HCT116 (cell line): ENCODE measurements at regions not wholly inside any gene's neighbourhood (a gene's known extent, or its start where the extent isn't known, plus 50 kb on each side); places are given as distances from the start of the nearest gene placed in this dataset.

Experiments used
- ATAC-seq: fragments of 200-7000 bp; cut with Tn5 transposase; 2 replicates; pipeline ENCODE4 v1.9.1; 2020; ENCODE audit warnings: mild to moderate bottlenecking, moderate library complexity
- BruUV-seq: library from RNA; stranded (reverse); fragments of 400-500 nt; replicated peaks from 2 replicates; lab custom pipeline; 2021; lab: Mats Ljungman, UMichigan
- CTCF ChIA-PET: fragments of 300-600 bp; sonication (Branson Sonifier 250); formaldehyde crosslinking; loops from one replicate; lab custom pipeline; 2021; ENCODE audit warnings: antibody characterized with exemption; lab: Charles Lee
- POLR2A ChIA-PET: fragments of 300-600, 350-600 bp; sonication (Branson Sonifier 250); formaldehyde crosslinking; loops from one replicate; lab custom pipeline; 2021; ENCODE audit warnings: antibody characterized with exemption; lab: Charles Lee
- RAD21 ChIA-PET, 2 experiments: fragments of 300-600 bp; sonication (Branson Sonifier 250); formaldehyde crosslinking; loops; one replicate each; lab custom pipeline; 2023; ENCODE audit warnings: low total read pairs in 2 of 2; ENCODE audit not compliant: uncharacterized antibody in 2 of 2, unreplicated experiment in 2 of 2, low non-redundant PET in 1 of 2; lab: Charles Lee
- DNase-seq: peaks from one replicate; pipeline ENCODE4 v3.0.0-alpha.2; 2010; ENCODE audit warnings: low read depth, low spot score
- H2AFZ ChIP-seq: fragments of 200-600 bp; shearing (Covaris generic), sonication (generic); 2 replicates; pipeline ENCODE4 v1.6.1; 2017; ENCODE audit warnings: low read depth, mixed run types, mixed read lengths, antibody characterized with exemption, low read length; ENCODE audit not compliant: poor library complexity, severe bottlenecking
- H3K27ac ChIP-seq: 2 replicates; pipeline ENCODE4 v1.5.1; 2012; ENCODE audit warnings: low read depth, low read length
- H3K27me3 ChIP-seq: fragments of 200-600 bp; sonication (generic); 2 replicates; pipeline ENCODE4 v1.6.1; 2016; ENCODE audit warnings: mixed run types, low read length, mixed read lengths; ENCODE audit not compliant: insufficient read depth
- H3K36me3 ChIP-seq, 2 experiments: fragments of 200-500 bp in 1 of 2; fragments of 200-600 bp in 1 of 2; sonication (Bioruptor generic) in 1 of 2; sonication (generic) in 1 of 2; 2 replicates each; pipeline versions ENCODE4 v1.5.1 to v1.6.1; 2014 to 2016; ENCODE audit warnings: low read length in 2 of 2, inconsistent platforms in 1 of 2, mixed read lengths in 1 of 2, mixed run types in 1 of 2; ENCODE audit not compliant: insufficient read depth in 2 of 2, control insufficient read depth in 1 of 2
- H3K4me1 ChIP-seq, 2 experiments: fragments of 200-600 bp in 1 of 2; sonication (generic) in 1 of 2; 2 replicates each; pipeline versions ENCODE4 v1.5.1 to v1.6.1; 2012 to 2017; ENCODE audit warnings: low read length in 2 of 2, inconsistent platforms in 1 of 2, mild to moderate bottlenecking in 1 of 2, mixed read lengths in 1 of 2, mixed run types in 1 of 2, moderate library complexity in 1 of 2; ENCODE audit not compliant: insufficient read depth in 2 of 2, control insufficient read depth in 1 of 2
- H3K4me2 ChIP-seq: fragments of 200-600 bp; sonication (generic); 2 replicates; pipeline ENCODE4 v1.6.1; 2017; ENCODE audit warnings: mixed run types, low read length, mixed read lengths
- H3K4me3 ChIP-seq, 2 experiments: fragments of 200-600 bp in 1 of 2; sonication (generic) in 1 of 2; replicated peaks in 1 of 2; 2 replicates each; pipeline ENCODE4 v1.5.1; 2011 to 2016; ENCODE audit warnings: low read length in 2 of 2, control low read depth in 1 of 2, low read depth in 1 of 2, mild to moderate bottlenecking in 1 of 2, mixed read lengths in 1 of 2, mixed run types in 1 of 2
- H3K79me2 ChIP-seq: fragments of 200-600 bp; sonication (generic); 2 replicates; pipeline ENCODE4 v1.6.1; 2017; ENCODE audit warnings: mild to moderate bottlenecking, mixed run types, low read length, moderate library complexity, mixed read lengths; ENCODE audit not compliant: insufficient read depth
- H3K9ac ChIP-seq: fragments of 200-600 bp; sonication (generic); 2 replicates; pipeline ENCODE4 v1.6.1; 2016; ENCODE audit warnings: low read length, mixed read lengths
- H3K9me2 ChIP-seq: fragments of 200-600 bp; sonication (generic), shearing (Covaris generic); 2 replicates; pipeline ENCODE4 v1.6.1; 2017; ENCODE audit warnings: mixed run types, mild to moderate bottlenecking, moderate library complexity; ENCODE audit not compliant: insufficient read depth
- H3K9me3 ChIP-seq, 2 experiments: fragments of 200-500 bp in 1 of 2; fragments of 200-600 bp in 1 of 2; sonication (Bioruptor generic) in 1 of 2; sonication (generic) in 1 of 2; 2 replicates each; pipeline ENCODE4 v1.6.1; 2014 to 2017; ENCODE audit warnings: low read length in 2 of 2, mixed read lengths in 2 of 2, inconsistent platforms in 1 of 2, low read depth in 1 of 2, mild to moderate bottlenecking in 1 of 2, mixed run types in 1 of 2, moderate library complexity in 1 of 2; ENCODE audit not compliant: control insufficient read depth in 1 of 2, insufficient read depth in 1 of 2
- H4K20me1 ChIP-seq: fragments of 200-600 bp; sonication (generic), shearing (Covaris generic); 2 replicates; pipeline ENCODE4 v1.6.1; 2017; ENCODE audit warnings: mixed run types, mild to moderate bottlenecking, moderate library complexity; ENCODE audit not compliant: insufficient read depth
- ELF1 ChIP-seq: IDR thresholded peaks from 2 replicates; pipeline ENCODE4 v1.6.1; 2012; ENCODE audit warnings: low read depth, borderline replicate concordance
- EZH2 ChIP-seq: fragments of 200-600 bp; sonication (generic); IDR thresholded peaks from 2 replicates; pipeline ENCODE4 v1.6.1; 2017; ENCODE audit warnings: antibody characterized with exemption, mixed run types
- FOSL1 ChIP-seq: IDR thresholded peaks from 2 replicates; pipeline ENCODE4 v1.6.1; 2012; ENCODE audit warnings: low read depth
- POLR2A ChIP-seq: IDR thresholded peaks from 2 replicates; pipeline ENCODE4 v1.7.0; 2011; ENCODE audit warnings: borderline replicate concordance; ENCODE audit not compliant: insufficient read depth, insufficient read length; ENCODE audit errors: extremely low read depth
- POLR2AphosphoS5 ChIP-seq: IDR thresholded peaks from 2 replicates; pipeline ENCODE4 v1.6.1; 2011; ENCODE audit warnings: mild to moderate bottlenecking, low read depth, low read length, moderate library complexity
- SIN3A ChIP-seq: IDR thresholded peaks from 2 replicates; pipeline ENCODE4 v1.6.1; 2012; ENCODE audit warnings: low read depth
- SP1 ChIP-seq: IDR thresholded peaks from 2 replicates; pipeline ENCODE4 v1.6.1; 2012; ENCODE audit warnings: low read depth
- SRF ChIP-seq: IDR thresholded peaks from 2 replicates; pipeline ENCODE4 v1.6.1; 2012; ENCODE audit warnings: low read depth
- TCF7L2 ChIP-seq: IDR thresholded peaks from 2 replicates; pipeline ENCODE4 v1.7.0; 2011; ENCODE audit warnings: borderline replicate concordance, inconsistent platforms; ENCODE audit not compliant: insufficient read depth, insufficient read length; ENCODE audit errors: extremely low read depth
- YY1 ChIP-seq: IDR thresholded peaks from 2 replicates; pipeline ENCODE4 v1.6.1; 2011; ENCODE audit warnings: low read length, low read depth, moderate library complexity, mild to moderate bottlenecking; ENCODE audit not compliant: insufficient replicate concordance; ENCODE audit errors: extremely low read depth
- intact Hi-C: fragments of 100-400 bp; cut with micrococcal nuclease; formaldehyde crosslinking; loops from 2 replicates; pipeline ENCODE4 v1.10.0; 2022
- TF ChIP-seq, protein P1 (sequence below): IDR thresholded peaks from 2 replicates; pipeline ENCODE4 v1.6.1; 2012
- TF ChIP-seq, protein P2 (sequence below): IDR thresholded peaks from 2 replicates; pipeline ENCODE4 v1.6.1; 2011; ENCODE audit warnings: mild to moderate bottlenecking, low read length, moderate library complexity; ENCODE audit not compliant: insufficient replicate concordance; ENCODE audit errors: extremely low read depth
- TF ChIP-seq, protein P3 (sequence below): IDR thresholded peaks from 2 replicates; pipeline ENCODE4 v1.6.1; 2012; ENCODE audit warnings: low read depth

DNA sequence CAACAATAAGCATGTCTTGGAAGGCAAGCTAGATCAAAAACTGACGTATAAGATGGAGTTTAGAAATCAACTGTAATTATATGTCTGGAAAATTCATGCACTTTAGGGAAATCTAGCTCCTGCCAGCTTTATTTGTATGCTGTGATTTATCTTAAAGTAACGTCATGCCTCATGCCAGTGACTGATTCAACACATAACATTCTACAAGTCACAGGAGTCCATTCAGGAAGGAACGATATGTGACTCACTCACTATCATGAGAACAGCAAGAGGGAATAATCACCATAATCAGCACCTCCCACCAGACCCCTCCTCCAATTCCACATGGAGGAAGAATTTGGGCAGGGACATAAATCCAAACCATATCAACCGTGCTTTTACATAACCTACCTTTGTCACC, 682.4 kb upstream of the ADAMTS5 start:
- no peak overlapping the region for H3K9ac ChIP-seq
- H3K9me2 ChIP-seq, result no peaks in the 10 kb centered on the region
- no peaks in the 10 kb centered on the region for H3K4me1 ChIP-seq
- RAD21 ChIA-PET, result no interaction called here
- BruUV-seq, result no TSS peak
- intact Hi-C loops, result no loop called here
- TF ChIP-seq ELF1 (no peak), FOSL1 (no peak), SIN3A (no peak), EZH2 (no peak), SRF (no peak), SP1 (no peak), POLR2A (no peak)
- TF ChIP-seq, protein P1, sequence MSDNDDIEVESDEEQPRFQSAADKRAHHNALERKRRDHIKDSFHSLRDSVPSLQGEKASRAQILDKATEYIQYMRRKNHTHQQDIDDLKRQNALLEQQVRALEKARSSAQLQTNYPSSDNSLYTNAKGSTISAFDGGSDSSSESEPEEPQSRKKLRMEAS, result no peak
- TF ChIP-seq, protein P2, sequence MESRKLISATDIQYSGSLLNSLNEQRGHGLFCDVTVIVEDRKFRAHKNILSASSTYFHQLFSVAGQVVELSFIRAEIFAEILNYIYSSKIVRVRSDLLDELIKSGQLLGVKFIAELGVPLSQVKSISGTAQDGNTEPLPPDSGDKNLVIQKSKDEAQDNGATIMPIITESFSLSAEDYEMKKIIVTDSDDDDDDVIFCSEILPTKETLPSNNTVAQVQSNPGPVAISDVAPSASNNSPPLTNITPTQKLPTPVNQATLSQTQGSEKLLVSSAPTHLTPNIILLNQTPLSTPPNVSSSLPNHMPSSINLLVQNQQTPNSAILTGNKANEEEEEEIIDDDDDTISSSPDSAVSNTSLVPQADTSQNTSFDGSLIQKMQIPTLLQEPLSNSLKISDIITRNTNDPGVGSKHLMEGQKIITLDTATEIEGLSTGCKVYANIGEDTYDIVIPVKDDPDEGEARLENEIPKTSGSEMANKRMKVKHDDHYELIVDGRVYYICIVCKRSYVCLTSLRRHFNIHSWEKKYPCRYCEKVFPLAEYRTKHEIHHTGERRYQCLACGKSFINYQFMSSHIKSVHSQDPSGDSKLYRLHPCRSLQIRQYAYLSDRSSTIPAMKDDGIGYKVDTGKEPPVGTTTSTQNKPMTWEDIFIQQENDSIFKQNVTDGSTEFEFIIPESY, result no peak
- POLR2A ChIA-PET, result no interaction called here
- no peaks in the 10 kb centered on the region for H3K79me2 ChIP-seq
- H3K36me3 ChIP-seq, result no peaks in the 10 kb centered on the region
- H3K27me3 ChIP-seq, result no peaks in the 10 kb centered on the region
- H3K4me2 ChIP-seq, result no peak overlapping the region
- CTCF ChIA-PET, result no interaction called here
- DNase-seq (no peak), ATAC-seq (no peak)
- no peak overlapping the region for H3K27ac ChIP-seq
- peaks cover 10 to 28% of the 10 kb centered on the region in 2 experiments; a peak in 2 of 4 replicates for H3K9me3 ChIP-seq
- H3K4me3 ChIP-seq, result no peak overlapping the region
- H2AFZ ChIP-seq, result no peak overlapping the region
- H4K20me1 ChIP-seq, result no peaks in the 10 kb centered on the region

DNA sequence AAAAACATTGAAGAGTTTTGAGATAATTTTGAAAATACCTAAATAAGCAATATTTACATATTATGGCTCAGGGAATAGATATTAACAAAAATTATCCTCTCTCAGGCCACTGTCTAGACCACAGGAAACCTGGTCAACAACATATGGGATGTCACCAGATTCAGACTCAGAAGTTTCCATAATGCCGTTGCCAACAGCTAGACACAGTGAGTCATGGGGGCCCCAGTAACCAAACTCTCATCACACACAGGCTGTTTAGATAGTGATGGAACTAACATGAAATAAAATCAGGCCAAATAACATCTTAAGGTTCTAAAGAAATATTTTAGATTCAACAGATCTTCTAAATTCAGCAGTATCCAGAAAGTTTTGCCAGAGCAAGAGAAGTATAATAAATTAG, 681.7 kb upstream of the ADAMTS5 start:
- H4K20me1 ChIP-seq, result no peaks in the 10 kb centered on the region
- no peaks in the 10 kb centered on the region for H3K36me3 ChIP-seq
- no peaks in the 10 kb centered on the region for H3K9me2 ChIP-seq
- no peak overlapping the region for H3K4me2 ChIP-seq
- CTCF ChIA-PET, result no interaction called here
- POLR2A ChIA-PET, result no interaction called here
- H3K27ac ChIP-seq, result no peak overlapping the region
- ATAC-seq (no peak), DNase-seq (no peak)
- no peak overlapping the region for H3K4me3 ChIP-seq
- no peaks in the 10 kb centered on the region for H3K79me2 ChIP-seq
- no peak overlapping the region for H2AFZ ChIP-seq
- H3K4me1 ChIP-seq, result no peaks in the 10 kb centered on the region
- no TSS peak for BruUV-seq
- RAD21 ChIA-PET, result no interaction called here
- H3K9me3 ChIP-seq, result peaks cover 14 to 31% of the 10 kb centered on the region in 2 experiments; a peak in 2 of 4 replicates
- intact Hi-C loops, result no loop called here
- H3K27me3 ChIP-seq, result no peaks in the 10 kb centered on the region
- no peak overlapping the region for H3K9ac ChIP-seq
- TF ChIP-seq TCF7L2 (no peak), SIN3A (no peak), YY1 (no peak), POLR2AphosphoS5 (no peak)
- TF ChIP-seq, protein P2, result no peak
- TF ChIP-seq, protein P3, sequence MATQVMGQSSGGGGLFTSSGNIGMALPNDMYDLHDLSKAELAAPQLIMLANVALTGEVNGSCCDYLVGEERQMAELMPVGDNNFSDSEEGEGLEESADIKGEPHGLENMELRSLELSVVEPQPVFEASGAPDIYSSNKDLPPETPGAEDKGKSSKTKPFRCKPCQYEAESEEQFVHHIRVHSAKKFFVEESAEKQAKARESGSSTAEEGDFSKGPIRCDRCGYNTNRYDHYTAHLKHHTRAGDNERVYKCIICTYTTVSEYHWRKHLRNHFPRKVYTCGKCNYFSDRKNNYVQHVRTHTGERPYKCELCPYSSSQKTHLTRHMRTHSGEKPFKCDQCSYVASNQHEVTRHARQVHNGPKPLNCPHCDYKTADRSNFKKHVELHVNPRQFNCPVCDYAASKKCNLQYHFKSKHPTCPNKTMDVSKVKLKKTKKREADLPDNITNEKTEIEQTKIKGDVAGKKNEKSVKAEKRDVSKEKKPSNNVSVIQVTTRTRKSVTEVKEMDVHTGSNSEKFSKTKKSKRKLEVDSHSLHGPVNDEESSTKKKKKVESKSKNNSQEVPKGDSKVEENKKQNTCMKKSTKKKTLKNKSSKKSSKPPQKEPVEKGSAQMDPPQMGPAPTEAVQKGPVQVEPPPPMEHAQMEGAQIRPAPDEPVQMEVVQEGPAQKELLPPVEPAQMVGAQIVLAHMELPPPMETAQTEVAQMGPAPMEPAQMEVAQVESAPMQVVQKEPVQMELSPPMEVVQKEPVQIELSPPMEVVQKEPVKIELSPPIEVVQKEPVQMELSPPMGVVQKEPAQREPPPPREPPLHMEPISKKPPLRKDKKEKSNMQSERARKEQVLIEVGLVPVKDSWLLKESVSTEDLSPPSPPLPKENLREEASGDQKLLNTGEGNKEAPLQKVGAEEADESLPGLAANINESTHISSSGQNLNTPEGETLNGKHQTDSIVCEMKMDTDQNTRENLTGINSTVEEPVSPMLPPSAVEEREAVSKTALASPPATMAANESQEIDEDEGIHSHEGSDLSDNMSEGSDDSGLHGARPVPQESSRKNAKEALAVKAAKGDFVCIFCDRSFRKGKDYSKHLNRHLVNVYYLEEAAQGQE, result no peak
